ENCODE measurements at regions not wholly inside any gene's neighbourhood (a gene's known extent, or its start where the extent isn't known, plus 50 kb on each side); places are given as distances from the start of the nearest gene placed in this dataset.

DNA sequence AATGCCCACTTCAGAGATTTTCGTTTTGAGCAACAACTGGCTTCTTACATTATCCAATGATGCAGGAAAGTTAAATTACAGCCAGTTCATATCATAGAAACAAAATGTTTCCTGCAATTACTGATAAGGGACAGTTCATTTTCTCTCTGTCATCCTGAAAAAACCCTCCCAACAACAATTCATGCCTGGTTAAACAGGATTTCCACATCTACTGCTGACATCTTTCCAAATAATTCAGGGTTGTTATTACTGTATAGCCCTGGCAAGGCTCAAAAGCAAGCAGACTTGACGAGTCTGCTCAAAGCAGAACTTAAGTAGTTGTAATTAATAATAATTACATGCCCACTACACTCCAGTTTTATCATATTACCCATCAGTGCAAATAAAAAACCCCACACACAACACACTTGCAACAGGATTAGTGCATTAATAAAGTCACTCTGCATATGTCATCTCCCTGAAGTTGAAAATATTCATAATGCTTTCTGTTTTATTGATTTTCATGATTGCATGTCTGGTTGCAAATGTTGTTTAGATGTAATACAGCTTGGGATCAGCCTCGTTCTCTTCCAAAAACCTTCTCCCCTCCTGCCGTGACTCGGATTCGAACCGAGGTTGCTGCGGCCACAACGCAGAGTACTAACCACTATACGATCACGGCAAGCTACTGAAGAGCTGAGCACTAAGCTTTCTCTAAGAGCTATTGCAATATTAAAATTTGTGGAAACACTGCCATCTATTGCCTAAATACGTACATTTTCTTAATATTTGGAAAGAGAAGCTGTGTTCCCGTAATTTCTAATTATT is 119.6 kb upstream of the NFIB start:
- DNase-seq (ENCODE audit: low read depth in 2 of 2): no peak

DNA sequence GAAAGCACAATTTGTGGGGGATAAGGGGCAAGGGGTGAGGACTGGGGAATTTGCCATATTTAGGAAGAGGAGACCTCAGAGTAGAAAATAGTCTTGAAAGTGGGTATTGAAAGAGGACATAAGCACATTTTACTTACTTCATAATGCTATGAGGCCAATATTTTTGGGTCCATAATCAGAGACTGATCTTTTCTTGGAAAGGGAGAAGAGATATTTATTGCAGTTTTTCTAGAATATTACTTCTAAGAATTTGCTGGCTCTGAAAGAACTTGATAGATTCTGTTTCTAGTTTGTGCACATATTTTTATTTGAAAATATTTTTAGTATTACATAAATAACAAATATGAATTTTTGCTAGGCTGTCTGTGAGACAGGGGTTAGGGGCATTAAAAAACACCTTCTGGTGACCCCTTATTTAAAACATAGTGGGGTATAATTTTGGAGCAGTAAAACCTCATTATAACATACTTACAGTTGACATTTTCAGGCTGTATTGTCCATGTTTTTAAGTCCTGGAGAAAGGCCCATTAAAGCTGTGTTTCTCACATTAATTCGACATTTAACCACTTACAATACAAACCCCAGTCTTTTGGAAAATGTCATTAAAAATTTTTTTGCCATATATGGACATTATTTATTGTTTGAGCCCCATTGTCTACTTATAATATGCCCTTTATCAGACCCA is 118.9 kb upstream of the NFIB start:
- DNase-seq (ENCODE audit: low read depth in 2 of 2): no peak

DNA sequence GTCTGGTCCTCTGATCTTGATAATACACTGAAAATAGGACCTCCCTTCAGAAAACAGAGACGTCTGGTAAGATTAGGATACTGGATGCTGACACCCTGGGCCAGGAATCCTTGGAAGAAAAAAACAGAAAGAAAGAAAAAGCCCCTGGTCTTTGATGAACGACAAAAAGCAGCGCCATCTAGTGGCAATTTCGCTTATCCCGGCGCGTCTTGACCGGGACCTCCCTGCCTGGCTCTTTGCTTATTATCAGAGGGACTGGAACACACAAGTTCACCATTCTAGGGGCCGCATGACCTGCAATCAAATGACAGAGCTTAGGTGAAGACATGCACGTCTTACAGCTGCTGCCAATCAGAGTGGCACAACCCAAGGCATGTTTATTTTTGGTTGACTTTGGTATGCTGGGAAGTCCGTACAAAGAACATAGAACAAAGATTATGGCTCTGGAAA is 114.9 kb upstream of the NFIB start:
- DNase-seq (ENCODE audit: low read depth in 2 of 2): peak in 1 of 2 experiments; percentile 43

DNA sequence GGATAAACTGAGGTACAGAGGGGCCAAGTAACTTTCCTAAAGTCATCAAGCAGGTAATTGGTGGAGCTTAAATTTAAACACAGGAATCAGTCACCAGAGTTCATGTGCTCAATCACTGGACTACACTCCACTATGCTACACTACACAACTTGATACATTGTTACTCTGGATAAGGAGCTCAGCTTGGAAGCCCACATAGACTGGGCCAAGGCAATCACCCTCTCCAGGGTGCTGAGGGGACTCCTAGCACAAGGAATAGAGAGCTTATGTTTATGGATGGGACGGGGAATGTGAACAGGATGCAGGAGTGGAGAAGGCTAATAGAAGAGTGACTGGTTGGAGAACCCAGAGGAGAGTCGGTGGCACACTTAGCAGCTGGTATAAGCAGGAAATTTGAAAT is 113.5 kb upstream of the NFIB start:
- no peak for DNase-seq (ENCODE audit: low read depth in 2 of 2)

DNA sequence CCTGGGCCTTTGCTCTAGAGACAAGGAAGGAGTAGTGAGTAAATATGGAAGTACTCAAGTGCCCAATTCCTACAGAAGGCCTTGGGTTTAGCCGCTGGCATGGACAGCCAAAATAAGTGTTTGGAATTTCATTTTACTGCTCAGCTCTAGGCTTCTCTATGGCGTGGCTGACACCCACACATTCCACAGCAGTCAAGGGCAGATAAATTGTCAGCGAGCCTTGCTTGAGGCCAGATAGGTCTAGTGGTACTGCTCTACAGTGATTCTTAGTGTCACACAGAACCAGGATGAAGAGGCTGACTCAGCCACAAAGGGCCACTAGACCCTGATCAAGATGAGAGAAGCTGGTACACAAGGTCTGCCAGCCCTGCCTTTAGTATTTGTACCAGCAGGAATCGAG is 111.0 kb upstream of the NFIB start:
- no peak for DNase-seq (ENCODE audit: low read depth in 2 of 2)

DNA sequence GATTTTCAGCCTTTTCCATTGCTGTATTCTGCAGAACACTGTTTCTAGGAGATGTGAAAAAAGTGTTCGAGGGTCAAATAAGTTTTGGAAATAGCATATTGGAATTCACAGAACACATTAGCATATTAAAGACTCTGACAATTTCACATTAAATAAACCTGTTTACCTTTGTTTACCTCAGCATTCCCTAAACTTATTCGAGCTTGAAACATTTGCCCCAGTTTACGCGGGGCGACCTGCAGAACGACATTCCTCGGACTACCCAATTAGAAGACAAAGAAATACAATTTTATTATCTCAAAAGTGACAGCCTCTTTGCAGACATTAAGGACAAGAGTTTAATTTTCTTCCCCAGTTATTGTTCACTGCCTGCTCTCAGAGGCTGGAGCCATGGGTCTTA is 110.3 kb upstream of the NFIB start:
- DNase-seq (ENCODE audit: low read depth in 2 of 2): no peak

DNA sequence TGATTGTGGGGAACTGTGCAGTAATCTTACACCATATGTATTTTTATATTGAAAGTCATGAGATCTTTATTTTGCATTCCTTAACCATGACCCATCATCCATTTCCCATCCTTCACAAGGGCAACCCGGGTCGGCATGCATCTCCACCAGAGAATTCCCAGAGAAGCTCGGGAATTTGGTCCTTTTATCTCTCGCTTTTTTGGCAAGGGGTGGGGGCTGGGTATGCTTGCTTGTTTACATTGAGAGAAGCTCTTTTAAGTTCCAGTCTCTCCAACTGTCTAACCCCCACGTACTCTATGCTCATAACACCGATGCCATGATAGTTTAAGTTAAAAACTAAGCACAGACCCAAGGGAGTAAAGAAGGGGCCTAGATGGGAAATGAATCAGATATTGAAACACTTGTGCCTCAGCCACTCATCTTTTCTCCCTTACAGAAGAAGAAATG is 109.9 kb upstream of the NFIB start:
- DNase-seq (ENCODE audit: low read depth in 2 of 2): peak; percentile 88 to 89

DNA sequence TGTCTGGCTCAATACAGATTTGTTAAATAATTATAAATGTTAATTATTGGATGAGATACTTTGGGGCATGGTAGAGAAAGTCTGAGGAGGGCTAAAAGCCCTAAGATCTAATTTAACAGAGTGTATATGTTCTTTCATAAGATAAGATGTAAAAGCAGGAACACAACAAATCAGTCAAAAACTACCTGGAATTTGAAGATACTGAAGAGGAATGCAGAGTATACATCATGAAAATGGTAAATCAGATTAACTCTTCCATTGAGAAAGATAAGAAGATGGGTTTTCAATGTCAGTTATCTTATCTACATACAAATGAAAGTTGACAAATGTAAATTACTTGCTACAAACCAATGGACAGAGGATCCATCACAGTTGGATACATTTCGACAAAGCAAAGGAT is 107.3 kb upstream of the NFIB start:
- no peak for DNase-seq (ENCODE audit: low read depth in 2 of 2)

DNA sequence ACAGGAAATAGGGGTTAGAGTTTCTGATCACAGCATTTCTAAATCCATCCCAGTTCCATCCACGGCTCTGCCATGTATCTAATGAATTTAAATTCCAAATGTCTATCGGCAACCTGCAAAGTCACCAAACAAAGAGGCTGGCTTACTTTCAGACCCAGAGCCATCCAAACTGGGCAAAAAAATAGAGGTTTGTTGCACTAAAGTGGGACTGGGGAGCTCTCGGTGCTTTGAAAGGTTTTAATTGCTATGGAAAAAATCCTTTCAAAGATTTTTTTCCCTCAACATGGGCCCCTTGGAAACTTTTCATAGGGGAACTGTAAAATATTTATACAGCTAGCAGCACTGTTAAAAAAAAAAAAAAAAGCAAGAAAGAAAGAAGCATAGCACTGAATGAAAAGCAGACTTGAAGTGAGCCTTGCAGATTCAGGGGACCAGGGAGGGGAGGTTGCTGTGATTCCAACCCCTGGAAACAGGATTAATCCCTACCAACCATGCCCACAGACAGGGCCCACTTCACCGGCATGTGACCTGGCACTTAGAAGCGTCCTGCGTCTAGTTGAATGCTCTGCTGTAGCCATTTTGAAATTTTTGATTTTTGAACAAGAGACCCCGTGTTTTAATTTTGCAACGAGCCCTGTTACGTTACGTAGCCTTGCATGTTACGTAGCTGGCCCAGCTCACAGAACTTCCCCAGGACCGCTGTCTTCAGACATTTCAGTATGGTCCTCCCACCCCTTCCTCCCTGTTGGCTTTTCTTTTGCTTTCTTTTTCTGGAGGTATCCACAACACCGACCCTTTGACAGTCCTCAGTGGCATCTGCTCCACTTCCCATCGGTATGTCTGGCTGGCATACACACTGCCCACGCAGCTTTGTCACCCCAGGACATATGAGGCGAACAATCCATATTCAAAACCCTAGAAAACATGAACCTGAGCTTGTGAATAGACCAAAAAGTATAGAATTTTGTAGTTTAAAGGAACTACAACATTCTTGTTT is 105.3 kb upstream of the NFIB start:
- DNase-seq (ENCODE audit: low read depth in 2 of 2): peak in 1 of 2 experiments; percentile 47

DNA sequence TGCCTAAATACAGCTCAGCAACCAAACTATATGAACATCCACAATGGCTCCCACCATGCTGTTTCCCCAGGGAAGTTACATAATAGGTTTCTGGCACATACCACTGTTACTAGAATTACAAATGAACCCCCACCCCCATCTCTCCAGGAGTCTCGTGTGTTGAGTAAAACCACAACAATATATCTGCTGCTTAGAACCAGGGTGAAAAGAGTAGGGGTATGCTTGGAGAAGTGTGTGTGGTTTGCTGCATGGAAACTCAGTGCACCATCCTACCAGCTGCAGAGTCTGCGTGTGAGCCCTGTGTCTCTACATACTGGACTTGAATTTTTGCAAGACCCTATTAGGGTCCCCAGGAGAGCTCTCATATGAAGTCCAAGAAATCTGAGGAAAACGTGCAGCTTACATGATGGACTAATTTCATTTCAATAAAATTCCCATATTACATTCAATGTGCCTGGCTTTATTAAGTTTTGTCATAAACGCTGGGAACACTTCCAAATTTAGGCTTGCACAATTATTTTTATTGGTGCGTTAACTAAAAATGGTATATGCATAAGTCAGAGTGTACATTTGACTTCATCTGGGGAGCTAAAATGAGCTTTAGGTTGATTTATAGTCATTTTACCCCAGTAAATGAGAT is 104.5 kb upstream of the NFIB start:
- DNase-seq (ENCODE audit: low read depth in 2 of 2): peak; percentile 72 to 74

DNA sequence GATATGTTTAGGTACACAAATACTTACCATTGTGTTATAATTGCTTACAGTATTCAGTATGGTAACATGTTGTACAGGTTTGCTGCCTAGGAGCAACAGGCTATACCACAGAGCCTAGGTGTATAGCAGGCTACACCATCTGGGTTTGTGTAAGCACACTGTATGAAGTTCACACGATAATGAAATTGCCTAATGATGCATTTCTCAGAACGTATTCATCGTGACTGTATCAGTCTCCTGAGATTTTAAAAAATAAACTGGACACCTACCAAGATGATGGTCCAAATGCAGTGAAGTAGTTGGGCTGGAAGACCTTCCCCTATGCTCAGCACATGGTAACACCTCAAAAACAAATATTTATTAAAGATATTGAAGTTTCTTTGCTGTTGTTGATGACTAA is 103.3 kb upstream of the NFIB start:
- DNase-seq (ENCODE audit: low read depth in 2 of 2): peak in 1 of 2 experiments; percentile 59

DNA sequence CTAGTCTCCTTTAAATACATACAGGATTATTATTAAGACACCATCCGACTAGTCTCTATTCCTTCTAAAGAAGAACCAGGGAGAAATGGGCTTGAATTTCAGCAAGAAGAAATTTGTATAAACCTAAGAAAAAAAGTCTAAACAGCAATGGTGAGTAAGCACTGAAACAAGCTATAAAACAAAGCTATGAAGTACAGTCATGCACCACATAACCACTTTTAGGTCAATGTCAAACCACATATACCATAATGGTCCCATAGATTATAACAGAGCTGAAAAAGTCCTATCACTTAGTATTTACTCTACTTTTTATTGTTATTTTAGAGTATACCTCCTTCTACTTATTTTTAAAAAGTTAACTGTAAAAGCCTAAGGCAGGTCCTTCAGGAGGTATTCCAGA is 102.0 kb upstream of the NFIB start:
- DNase-seq (ENCODE audit: low read depth in 2 of 2): peak; percentile 73 to 81

DNA sequence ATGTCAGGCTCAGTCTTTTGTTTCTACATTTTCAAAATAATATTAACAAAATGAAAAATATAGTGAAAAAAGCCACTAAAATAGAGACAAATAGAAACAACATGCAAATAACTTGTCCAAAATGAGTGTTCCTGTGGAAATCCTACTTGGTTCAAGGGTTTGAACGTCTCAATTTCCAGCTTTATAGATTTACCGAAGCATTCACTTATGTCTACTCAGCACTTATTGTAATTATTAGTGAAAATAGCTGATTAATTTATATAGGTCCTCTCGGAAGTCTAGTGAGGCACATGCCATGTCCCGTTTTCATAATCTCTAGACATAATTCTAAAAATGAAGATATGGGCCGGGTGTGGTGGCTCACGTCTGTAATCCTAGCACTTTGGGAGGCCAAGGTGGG is 99.9 kb upstream of the NFIB start:
- no peak for DNase-seq (ENCODE audit: low read depth in 2 of 2)

DNA sequence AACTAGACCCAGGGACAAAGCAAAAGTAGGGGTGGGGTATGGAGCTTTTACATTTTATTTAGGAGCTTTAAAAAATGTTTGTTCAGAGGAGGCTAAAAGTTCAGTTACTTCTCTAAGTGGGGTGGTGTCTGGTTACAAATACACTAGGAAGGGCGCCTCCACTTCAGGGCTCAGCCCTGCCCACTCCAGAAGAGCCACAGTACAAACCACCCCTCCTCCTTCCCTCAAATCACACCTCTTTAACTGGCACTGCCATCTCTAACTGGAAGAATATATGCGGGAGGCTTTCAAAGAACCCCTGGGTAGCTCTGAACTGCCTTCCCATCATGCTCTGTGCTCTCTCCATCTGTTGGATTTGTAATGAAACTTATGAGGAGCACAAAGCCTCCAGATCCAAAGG is 98.8 kb upstream of the NFIB start:
- DNase-seq (ENCODE audit: low read depth in 2 of 2): no peak

DNA sequence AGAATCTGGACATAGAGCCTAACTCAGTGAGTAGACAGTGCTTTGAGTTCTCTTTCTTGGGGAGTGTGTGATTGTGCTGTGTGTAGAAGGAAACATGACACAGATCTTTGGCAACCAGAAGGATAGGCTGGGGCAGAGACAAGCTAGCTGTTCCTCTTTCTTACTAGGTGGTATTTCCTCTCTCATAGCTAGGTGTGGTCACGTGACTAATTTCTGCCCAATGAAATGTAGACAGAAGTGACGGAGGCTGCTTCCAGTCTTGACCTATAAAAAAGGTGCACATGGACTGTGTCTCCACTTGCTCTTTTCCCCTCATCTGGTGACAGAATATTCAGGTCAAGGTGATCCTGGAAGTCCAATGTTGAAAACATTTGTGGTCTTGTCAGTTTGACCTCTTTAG is 92.5 kb upstream of the NFIB start:
- DNase-seq (ENCODE audit: low read depth in 2 of 2): no peak

DNA sequence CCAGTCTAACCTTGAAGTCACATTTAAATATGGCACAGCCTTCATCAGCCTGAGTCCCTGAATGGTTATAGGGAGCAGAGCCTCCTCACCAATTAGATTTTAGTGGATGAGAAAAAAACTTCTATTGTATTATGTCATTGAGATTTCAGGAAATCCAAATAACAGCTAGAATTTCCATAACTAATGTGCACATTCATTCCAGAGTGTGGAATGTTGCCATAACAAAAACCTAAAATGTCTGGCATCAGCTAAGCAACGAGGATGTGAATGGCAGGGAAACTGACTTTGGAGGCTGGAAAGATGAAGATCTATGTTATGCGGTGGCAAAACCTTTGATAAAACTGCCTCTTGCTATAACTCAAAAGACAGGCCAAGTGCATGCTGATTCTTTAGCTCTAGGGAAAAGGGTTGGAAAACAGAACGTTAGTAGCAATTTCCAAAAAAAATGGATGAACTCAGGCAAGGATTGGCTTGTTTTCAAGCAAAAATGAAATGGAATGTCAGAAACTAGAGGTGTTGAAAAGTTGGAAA is 91.3 kb upstream of the NFIB start:
- no peak for DNase-seq (ENCODE audit: low read depth in 2 of 2)

DNA sequence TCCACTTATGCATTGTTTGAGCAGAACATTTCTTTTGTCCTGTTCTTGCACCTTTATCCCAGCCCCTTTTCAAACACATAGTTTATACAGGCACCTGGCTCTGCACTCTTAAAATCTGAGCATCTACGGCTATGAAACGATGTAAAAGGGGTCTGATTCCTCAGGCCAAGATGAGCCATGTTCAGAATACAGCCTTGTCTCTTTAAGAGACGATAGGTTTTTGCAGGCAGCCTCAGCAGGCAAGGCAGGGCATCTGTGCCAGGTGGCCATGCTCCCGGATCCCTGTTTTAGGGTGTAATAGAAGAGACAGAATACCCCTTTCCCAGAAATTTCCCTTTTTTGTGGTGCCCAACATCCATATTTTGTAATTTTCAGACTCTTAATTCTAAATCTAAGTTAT is 89.1 kb upstream of the NFIB start:
- no peak for DNase-seq (ENCODE audit: low read depth in 2 of 2)

DNA sequence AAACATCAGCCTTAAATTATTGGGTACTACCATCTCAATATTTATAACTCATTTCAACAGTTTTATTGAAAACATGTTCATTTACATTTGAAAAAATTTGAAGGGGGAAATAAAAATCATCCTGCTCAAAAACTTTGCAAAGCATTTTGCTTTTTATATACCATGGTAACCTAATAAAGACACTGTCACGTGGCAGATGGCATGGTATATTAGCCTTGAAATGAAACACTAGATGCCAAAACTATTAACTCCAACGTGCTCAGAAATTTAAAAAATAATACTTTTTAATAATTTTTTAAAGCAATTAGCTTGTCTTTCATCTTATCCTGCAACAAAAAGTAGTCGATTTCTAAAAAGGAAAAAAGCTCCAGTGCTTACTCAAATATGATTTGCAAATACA is 88.6 kb upstream of the NFIB start:
- DNase-seq (ENCODE audit: low read depth in 2 of 2): no peak

DNA sequence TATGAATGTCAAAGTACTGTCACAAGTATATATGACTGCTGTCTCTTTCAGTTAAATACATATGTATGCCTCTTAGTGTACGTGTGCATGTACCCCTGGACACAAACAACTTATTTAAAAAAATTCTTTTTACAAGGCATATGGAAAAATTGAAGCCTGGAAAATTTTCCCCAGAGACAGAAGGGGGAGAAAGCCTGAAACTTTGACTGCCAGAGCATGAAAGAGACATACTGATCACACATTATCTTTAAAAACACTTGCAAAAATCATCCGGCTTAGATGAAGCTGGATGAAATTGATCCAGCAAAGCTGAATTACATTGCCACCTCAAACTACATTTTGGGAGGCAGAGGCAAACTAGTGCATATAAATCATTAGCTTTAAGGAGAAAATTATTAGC is 88.0 kb upstream of the NFIB start:
- DNase-seq (ENCODE audit: low read depth in 2 of 2): no peak

DNA sequence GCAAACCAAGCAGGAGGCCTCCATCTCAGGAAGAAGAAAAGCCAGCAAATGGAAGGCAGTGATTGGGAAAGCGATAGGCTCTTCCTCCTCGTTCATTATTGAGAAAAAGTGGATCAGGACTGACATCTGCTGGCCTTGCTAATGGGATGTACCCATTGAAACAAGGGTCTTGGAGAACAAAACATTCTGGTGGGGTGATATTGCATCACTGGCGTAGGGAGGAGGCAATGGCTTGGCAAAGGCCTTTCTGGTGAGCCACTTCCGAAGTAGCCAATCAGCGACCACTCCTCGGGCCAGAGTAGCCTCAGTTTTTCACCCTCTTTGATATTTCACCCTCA is 86.7 kb upstream of the NFIB start:
- peak; percentile 54 to 60 for DNase-seq (ENCODE audit: low read depth in 2 of 2)
